PC-3 (cell line): ENCODE measurements at regions not wholly inside any gene's neighbourhood (a gene's known extent, or its start where the extent isn't known, plus 50 kb on each side); places are given as distances from the start of the nearest gene placed in this dataset.

Experiments used
- ATAC-seq: fragments of 200-7000 bp; cut with Tn5 transposase; 2 replicates; pipeline ENCODE4 v1.9.1; 2020; ENCODE audit warnings: mild to moderate bottlenecking, moderate library complexity
- BruUV-seq: library from RNA; stranded (reverse); fragments of 400-500 nt; replicated peaks from 2 replicates; lab custom pipeline; 2021; lab: Mats Ljungman, UMichigan
- CTCF ChIA-PET: fragments of 300-600 bp; sonication (Branson Sonifier 250); formaldehyde crosslinking; loops from one replicate; lab custom pipeline; 2022; ENCODE audit warnings: antibody characterized with exemption; lab: Charles Lee
- POLR2A ChIA-PET: fragments of 300-600 bp; sonication (Branson Sonifier 250); formaldehyde crosslinking; loops from one replicate; lab custom pipeline; 2022; ENCODE audit warnings: antibody characterized with exemption; ENCODE audit not compliant: unreplicated experiment; lab: Charles Lee
- DNase-seq: peaks from one replicate; pipeline ENCODE4 v3.0.0-alpha.2; 2015
- H2AFZ ChIP-seq: fragments of 300-600 bp; sonication (generic); 2 replicates; pipeline ENCODE4 v1.6.0; 2016; ENCODE audit warnings: antibody characterized with exemption, low read length
- H3F3A ChIP-seq: fragments of 300-600 bp; sonication (generic); one replicate; pipeline ENCODE4 v1.6.0; 2017; ENCODE audit warnings: antibody characterized with exemption, low read length, control low read depth, mild to moderate bottlenecking; ENCODE audit not compliant: unreplicated experiment
- H3K27ac ChIP-seq: fragments of 300-600 bp; sonication (generic); 2 replicates; pipeline ENCODE4 v1.5.1; 2016; ENCODE audit warnings: mild to moderate bottlenecking, low read length
- H3K27me3 ChIP-seq: fragments of 300-600 bp; sonication (generic); 2 replicates; pipeline ENCODE4 v1.6.1; 2016; ENCODE audit warnings: low read length, mixed read lengths
- H3K36me3 ChIP-seq: fragments of 300-600 bp; sonication (generic); 2 replicates; pipeline ENCODE4 v1.6.1; 2016; ENCODE audit warnings: low read depth, mixed run types, low read length, mixed read lengths
- H3K4me1 ChIP-seq: fragments of 300-600 bp; sonication (generic); 2 replicates; pipeline ENCODE4 v1.5.1; 2016; ENCODE audit warnings: low read length; ENCODE audit not compliant: insufficient read depth
- H3K4me2 ChIP-seq: fragments of 300-600 bp; sonication (generic); 2 replicates; pipeline ENCODE4 v1.6.0; 2016; ENCODE audit warnings: low read length
- H3K4me3 ChIP-seq: fragments of 300-600 bp; sonication (generic); 2 replicates; pipeline ENCODE4 v1.5.1; 2016; ENCODE audit warnings: mild to moderate bottlenecking, low read length, mixed read lengths
- H3K79me2 ChIP-seq: fragments of 300-600 bp; sonication (generic); 2 replicates; pipeline ENCODE4 v1.6.1; 2017; ENCODE audit warnings: low read length, mixed read lengths
- H3K9ac ChIP-seq: fragments of 300-600 bp; sonication (generic); 2 replicates; pipeline ENCODE4 v1.6.0; 2016; ENCODE audit warnings: mild to moderate bottlenecking, low read length
- H3K9me2 ChIP-seq: fragments of 300-600 bp; sonication (generic); replicated peaks from 2 replicates; pipeline ENCODE4 v1.6.1; 2016; ENCODE audit warnings: mixed run types, low read length, mixed read lengths
- H3K9me3 ChIP-seq: fragments of 300-600 bp; sonication (generic); 2 replicates; pipeline ENCODE4 v1.6.1; 2016; ENCODE audit warnings: low read length, mixed read lengths
- H4K20me1 ChIP-seq: fragments of 300-600 bp; sonication (generic); 2 replicates; pipeline ENCODE4 v1.6.1; 2016; ENCODE audit warnings: low read length, mixed read lengths
- CTCF ChIP-seq: fragments of 300-600 bp; sonication (generic); conservative IDR thresholded peaks from 2 replicates; pipeline ENCODE4 v1.5.1; 2017; ENCODE audit warnings: antibody characterized with exemption, low read depth, mild to moderate bottlenecking, low read length
- EZH2 ChIP-seq: fragments of 300-600 bp; sonication (generic); IDR thresholded peaks from one replicate; pipeline ENCODE4 v1.6.1; 2017; ENCODE audit warnings: antibody characterized with exemption, mild to moderate bottlenecking, low read length; ENCODE audit not compliant: unreplicated experiment
- EZH2phosphoT487 ChIP-seq: fragments of 300-600 bp; sonication (generic); IDR thresholded peaks from 2 replicates; pipeline ENCODE4 v1.6.1; 2018; ENCODE audit warnings: mild to moderate bottlenecking, antibody characterized with exemption, low read length, borderline replicate concordance
- intact Hi-C: fragments of 100-400 bp; cut with micrococcal nuclease; formaldehyde crosslinking; loops from 2 replicates; pipeline ENCODE4 v1.9.0; 2023

- Histone ChIP-seq H3K9me2 (no peaks in the 10 kb centered on the region), H2AFZ (no peak overlapping the region), H3K36me3 (no peaks in the 10 kb centered on the region), H3K4me1 (no peaks in the 10 kb centered on the region), H3K9ac (no peak overlapping the region), H3K27me3 (no peaks in the 10 kb centered on the region), H3K4me2 (no peak overlapping the region), H3K4me3 (no peak overlapping the region), H3F3A (no peaks in the 10 kb centered on the region), H3K27ac (no peak overlapping the region), H4K20me1 (no peaks in the 10 kb centered on the region), H3K9me3 (no peaks in the 10 kb centered on the region), H3K79me2 (no peaks in the 10 kb centered on the region)
- peak; percentile 59 for ATAC-seq
- peak; percentile 10 for DNase-seq
- TF ChIP-seq EZH2phosphoT487 (no peak), EZH2 (no peak), CTCF (no peak)
- BruUV-seq = no TSS peak
- CTCF ChIA-PET = no interaction called here
- intact Hi-C loops = no loop called here
- POLR2A ChIA-PET = no interaction called here
Observed at GRCh38 chr1:189192741-189193520, 1284.7 kb downstream of the BRINP3 start.

- no peaks in the 10 kb centered on the region for H3K9me3 ChIP-seq
- no peak overlapping the region for H3K4me3 ChIP-seq
- H3K27ac ChIP-seq = no peak overlapping the region
- H3K9me2 ChIP-seq = no peaks in the 10 kb centered on the region
- POLR2A ChIA-PET = no interaction called here
- CTCF ChIA-PET = no interaction called here
- TF ChIP-seq EZH2phosphoT487 (no peak), CTCF (no peak), EZH2 (no peak)
- H3K27me3 ChIP-seq = no peaks in the 10 kb centered on the region
- no TSS peak for BruUV-seq
- no peak overlapping the region for H3K9ac ChIP-seq
- H3K36me3 ChIP-seq = no peaks in the 10 kb centered on the region
- no peak overlapping the region for H2AFZ ChIP-seq
- H4K20me1 ChIP-seq = no peaks in the 10 kb centered on the region
- H3K4me2 ChIP-seq = no peak overlapping the region
- intact Hi-C loops = no loop called here
- DNase-seq (no peak), ATAC-seq (no peak)
- no peaks in the 10 kb centered on the region for H3F3A ChIP-seq
- H3K79me2 ChIP-seq = no peaks in the 10 kb centered on the region
- no peaks in the 10 kb centered on the region for H3K4me1 ChIP-seq
Observed at GRCh38 chr1:189205863-189206262, 1271.8 kb downstream of the BRINP3 start.

GRCh38 chr1:189206617-189207016 is 1271.0 kb downstream of the BRINP3 start:
- H3K9me3 ChIP-seq = no peaks in the 10 kb centered on the region
- no TSS peak for BruUV-seq
- no peaks in the 10 kb centered on the region for H3F3A ChIP-seq
- ATAC-seq (peak; percentile 63), DNase-seq (peak; percentile 6)
- no peak overlapping the region for H3K27ac ChIP-seq
- H3K4me1 ChIP-seq = no peaks in the 10 kb centered on the region
- no peaks in the 10 kb centered on the region for H4K20me1 ChIP-seq
- H3K9ac ChIP-seq = no peak overlapping the region
- H3K4me3 ChIP-seq = no peak overlapping the region
- ChIA-PET CTCF (no interaction called here), POLR2A (no interaction called here)
- no peaks in the 10 kb centered on the region for H3K27me3 ChIP-seq
- no peak for TF ChIP-seq EZH2phosphoT487
- no peak for TF ChIP-seq CTCF
- TF ChIP-seq EZH2 = no peak
- no peaks in the 10 kb centered on the region for H3K79me2 ChIP-seq
- no peaks in the 10 kb centered on the region for H3K36me3 ChIP-seq
- H3K9me2 ChIP-seq = no peaks in the 10 kb centered on the region
- H2AFZ ChIP-seq = no peak overlapping the region
- H3K4me2 ChIP-seq = no peak overlapping the region
- intact Hi-C loops = no loop called here
